SK-N-SH treated with all-trans-retinoic acid at 6 μM for 48 hours (cell line): ENCODE measurements at regions not wholly inside any gene's neighbourhood (a gene's known extent, or its start where the extent isn't known, plus 50 kb on each side); places are given as distances from the start of the nearest gene placed in this dataset.

ENCODE experiments used
- BACH2 ChIP-seq: fragments of 250-450 bp; sonication (Bioruptor Pico); IDR thresholded peaks from 2 replicates; pipeline ENCODE4 v1.9.0; 2021; ENCODE audit warnings: mild to moderate bottlenecking, borderline replicate concordance
- CREB5 ChIP-seq: fragments of 250-450 bp; sonication (Bioruptor Pico); IDR thresholded peaks from 2 replicates; pipeline ENCODE4 v1.5.1; 2020; ENCODE audit warnings: low read depth, mild to moderate bottlenecking, moderate library complexity
- CSDC2 ChIP-seq: fragments of 250-450 bp; sonication (Bioruptor Pico); IDR thresholded peaks from 2 replicates; pipeline ENCODE4 v1.5.0; 2020; ENCODE audit warnings: mild to moderate bottlenecking, moderate library complexity
- CSRNP3 ChIP-seq: fragments of 250-450 bp; sonication (Bioruptor Pico); IDR thresholded peaks from 2 replicates; pipeline ENCODE4 v1.5.1; 2021; ENCODE audit warnings: mild to moderate bottlenecking, moderate library complexity
- GLIS3 ChIP-seq: fragments of 250-450 bp; sonication (Bioruptor Pico); IDR thresholded peaks from 2 replicates; pipeline ENCODE4 v1.5.0; 2020; ENCODE audit warnings: mild to moderate bottlenecking, moderate library complexity
- PATZ1 ChIP-seq: fragments of 250-450 bp; sonication (Bioruptor Pico); IDR thresholded peaks from 2 replicates; pipeline ENCODE4 v1.8.0; 2020; ENCODE audit warnings: mild to moderate bottlenecking, moderate library complexity, borderline replicate concordance
- PPARA ChIP-seq: fragments of 250-450 bp; sonication (Bioruptor Pico); IDR thresholded peaks from 2 replicates; pipeline ENCODE4 v1.5.0; 2020; ENCODE audit warnings: mild to moderate bottlenecking, borderline replicate concordance
- RARB ChIP-seq: fragments of 250-450 bp; sonication (Bioruptor Pico); IDR thresholded peaks from 2 replicates; pipeline ENCODE4 v1.8.0; 2021; ENCODE audit warnings: mild to moderate bottlenecking, moderate library complexity
- ZC3H10 ChIP-seq: fragments of 250-450 bp; sonication (Bioruptor Pico); IDR thresholded peaks from 2 replicates; pipeline ENCODE4 v1.5.1; 2021; ENCODE audit warnings: mild to moderate bottlenecking, moderate library complexity
- ZFP3 ChIP-seq: fragments of 250-450 bp; sonication (Bioruptor Pico); IDR thresholded peaks from 2 replicates; pipeline ENCODE4 v1.5.0; 2020; ENCODE audit warnings: mild to moderate bottlenecking, moderate library complexity
- ZFP30 ChIP-seq: fragments of 450-650 bp; formaldehyde crosslinking; IDR thresholded peaks from 2 replicates; pipeline ENCODE4 v1.5.0; 2022; ENCODE audit warnings: mild to moderate bottlenecking, moderate library complexity
- ZNF565 ChIP-seq: fragments of 450-650 bp; formaldehyde crosslinking; conservative IDR thresholded peaks from 2 replicates; pipeline ENCODE4 v1.5.0; 2020; ENCODE audit warnings: low read depth, mild to moderate bottlenecking, moderate library complexity
- TF ChIP-seq, protein P1 (sequence below): fragments of 250-450 bp; sonication (Bioruptor Pico); IDR thresholded peaks from 2 replicates; pipeline ENCODE4 v1.8.0; 2021; ENCODE audit warnings: low read depth, mild to moderate bottlenecking, moderate library complexity, borderline replicate concordance

GRCh38 chr2:39934851-39935250 lies 155.8 kb upstream of the THUMPD2 start:
- TF ChIP-seq ZFP3 (CRISPR knock-in tag) = no peak
- no peak for TF ChIP-seq GLIS3 (CRISPR knock-in tag)
- no peak for TF ChIP-seq ZFP30 (CRISPR knock-in tag)
- no peak for TF ChIP-seq RARB
- no peak for TF ChIP-seq CSDC2 (CRISPR knock-in tag)
- no peak for TF ChIP-seq PATZ1 (CRISPR knock-in tag)
- no peak for TF ChIP-seq CREB5 (CRISPR knock-in tag)
- TF ChIP-seq ZC3H10 (CRISPR knock-in tag) = no peak
- TF ChIP-seq ZNF565 (CRISPR knock-in tag) = no peak
- TF ChIP-seq CSRNP3 = no peak
- TF ChIP-seq PPARA (CRISPR knock-in tag) = no peak
- TF ChIP-seq, protein P1, sequence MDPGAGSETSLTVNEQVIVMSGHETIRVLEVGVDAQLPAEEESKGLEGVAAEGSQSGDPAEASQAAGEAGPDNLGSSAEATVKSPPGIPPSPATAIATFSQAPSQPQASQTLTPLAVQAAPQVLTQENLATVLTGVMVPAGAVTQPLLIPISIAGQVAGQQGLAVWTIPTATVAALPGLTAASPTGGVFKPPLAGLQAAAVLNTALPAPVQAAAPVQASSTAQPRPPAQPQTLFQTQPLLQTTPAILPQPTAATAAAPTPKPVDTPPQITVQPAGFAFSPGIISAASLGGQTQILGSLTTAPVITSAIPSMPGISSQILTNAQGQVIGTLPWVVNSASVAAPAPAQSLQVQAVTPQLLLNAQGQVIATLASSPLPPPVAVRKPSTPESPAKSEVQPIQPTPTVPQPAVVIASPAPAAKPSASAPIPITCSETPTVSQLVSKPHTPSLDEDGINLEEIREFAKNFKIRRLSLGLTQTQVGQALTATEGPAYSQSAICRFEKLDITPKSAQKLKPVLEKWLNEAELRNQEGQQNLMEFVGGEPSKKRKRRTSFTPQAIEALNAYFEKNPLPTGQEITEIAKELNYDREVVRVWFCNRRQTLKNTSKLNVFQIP (CRISPR knock-in tag) = no peak
- TF ChIP-seq BACH2 = no peak
